ENCODE measurements at regions not wholly inside any gene's neighbourhood (a gene's known extent, or its start where the extent isn't known, plus 50 kb on each side); places are given as distances from the start of the nearest gene placed in this dataset.

DNA sequence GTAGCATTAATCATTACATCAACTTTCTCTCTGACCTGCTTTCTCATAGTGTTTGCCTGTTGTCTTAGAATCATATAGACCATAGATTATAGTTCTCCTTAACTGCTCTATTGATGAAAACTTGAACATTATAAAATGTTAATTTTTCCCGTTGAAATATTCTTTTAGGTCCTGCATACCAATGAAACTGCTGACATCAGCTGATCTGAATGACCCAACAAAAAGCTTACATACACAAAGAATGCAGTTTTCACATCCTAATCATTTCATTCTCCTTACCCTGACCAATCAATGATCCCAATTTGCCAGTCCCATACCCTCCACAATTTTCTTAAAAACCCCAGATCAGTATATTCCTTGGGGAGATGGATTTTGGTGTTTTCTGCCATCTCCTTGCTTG lies 302.9 kb upstream of the MBL2 start:
- TF ChIP-seq, protein P1, sequence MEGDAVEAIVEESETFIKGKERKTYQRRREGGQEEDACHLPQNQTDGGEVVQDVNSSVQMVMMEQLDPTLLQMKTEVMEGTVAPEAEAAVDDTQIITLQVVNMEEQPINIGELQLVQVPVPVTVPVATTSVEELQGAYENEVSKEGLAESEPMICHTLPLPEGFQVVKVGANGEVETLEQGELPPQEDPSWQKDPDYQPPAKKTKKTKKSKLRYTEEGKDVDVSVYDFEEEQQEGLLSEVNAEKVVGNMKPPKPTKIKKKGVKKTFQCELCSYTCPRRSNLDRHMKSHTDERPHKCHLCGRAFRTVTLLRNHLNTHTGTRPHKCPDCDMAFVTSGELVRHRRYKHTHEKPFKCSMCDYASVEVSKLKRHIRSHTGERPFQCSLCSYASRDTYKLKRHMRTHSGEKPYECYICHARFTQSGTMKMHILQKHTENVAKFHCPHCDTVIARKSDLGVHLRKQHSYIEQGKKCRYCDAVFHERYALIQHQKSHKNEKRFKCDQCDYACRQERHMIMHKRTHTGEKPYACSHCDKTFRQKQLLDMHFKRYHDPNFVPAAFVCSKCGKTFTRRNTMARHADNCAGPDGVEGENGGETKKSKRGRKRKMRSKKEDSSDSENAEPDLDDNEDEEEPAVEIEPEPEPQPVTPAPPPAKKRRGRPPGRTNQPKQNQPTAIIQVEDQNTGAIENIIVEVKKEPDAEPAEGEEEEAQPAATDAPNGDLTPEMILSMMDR (IDR thresholded peaks at IDR 0.05): no peak
- H3K27ac Mint-ChIP-seq: no peak overlapping the region
- H3K4me1 Mint-ChIP-seq (ENCODE audit: low read depth): no peaks in the 10 kb centered on the region
- H3K9me3 Mint-ChIP-seq: peaks cover 28% of the 10 kb centered on the region
- no peaks in the 10 kb centered on the region for H3K36me3 Mint-ChIP-seq (ENCODE audit: low read depth)
- DNase-seq: no peak
- no peaks in the 10 kb centered on the region; the same call in 1 of the 2 replicates for H3K27me3 Mint-ChIP-seq (ENCODE audit: insufficient read depth)
- no peak overlapping the region for H3K4me3 Mint-ChIP-seq

DNA sequence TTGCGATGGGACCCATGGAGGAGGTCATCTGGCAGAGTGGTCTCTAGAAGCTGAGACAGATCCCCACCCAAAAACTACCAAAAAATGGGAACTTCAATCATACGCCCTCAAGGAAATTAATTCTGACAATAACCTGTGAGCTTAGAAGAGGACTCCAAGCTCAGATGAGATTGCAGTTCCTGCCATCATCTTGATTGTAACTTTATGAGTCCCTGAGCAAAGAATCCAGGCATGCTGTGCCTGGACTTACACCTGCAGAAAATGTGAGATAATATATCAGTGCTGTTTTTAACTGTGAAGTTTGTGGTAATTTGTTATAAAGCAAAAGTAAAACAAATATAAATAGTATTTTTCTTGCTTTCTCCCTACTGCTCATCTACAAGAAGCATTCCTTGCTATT lies 299.6 kb upstream of the MBL2 start:
- H3K27ac Mint-ChIP-seq: no peak overlapping the region

DNA sequence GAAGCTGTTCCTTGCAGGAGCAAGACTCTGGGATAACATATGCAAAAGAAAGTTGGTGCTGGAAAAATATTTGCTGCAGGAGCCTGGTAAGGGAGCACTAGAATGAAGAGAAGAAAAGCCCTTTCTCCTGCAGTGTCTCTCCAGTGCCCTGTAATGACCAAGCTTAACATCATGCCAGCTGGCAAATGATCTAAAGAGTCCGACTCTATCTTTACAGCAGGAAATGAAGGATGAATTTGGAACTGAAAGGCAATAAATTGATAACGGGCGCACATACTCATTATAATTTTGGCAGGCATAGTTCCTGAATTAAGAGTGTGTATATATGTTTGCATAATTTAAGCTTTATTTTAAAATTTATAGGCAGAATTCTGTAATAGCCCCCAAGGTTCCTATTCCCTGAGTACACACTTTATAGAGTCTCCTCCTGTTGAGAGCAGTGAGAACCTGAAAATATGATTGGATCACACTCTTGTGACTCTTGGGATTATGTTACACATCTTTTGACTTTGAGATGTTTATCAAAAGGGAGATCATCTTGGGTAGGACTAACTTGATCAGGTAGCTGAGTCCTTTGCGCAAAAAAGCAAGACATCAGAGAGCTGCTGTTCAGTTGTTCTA lies 299.0 kb upstream of the MBL2 start:
- H3K4me1 Mint-ChIP-seq (ENCODE audit: low read depth): no peaks in the 10 kb centered on the region
- H3K36me3 Mint-ChIP-seq (ENCODE audit: low read depth): no peaks in the 10 kb centered on the region
- TF ChIP-seq, protein P1 (IDR thresholded peaks at IDR 0.05): no peak
- peaks cover 19% of the 10 kb centered on the region for H3K9me3 Mint-ChIP-seq
- no peak overlapping the region for H3K27ac Mint-ChIP-seq
- H3K4me3 Mint-ChIP-seq: no peak overlapping the region
- H3K27me3 Mint-ChIP-seq (ENCODE audit: insufficient read depth): no peaks in the 10 kb centered on the region; the same call in 1 of the 2 replicates
- DNase-seq: no peak

More for the DNA sequence above, 299.6 kb upstream of the MBL2 start:
- no peak for DNase-seq
- Mint-ChIP-seq H3K27me3 (ENCODE audit: insufficient read depth) (no peaks in the 10 kb centered on the region; the same call in 1 of the 2 replicates), H3K36me3 (ENCODE audit: low read depth) (no peaks in the 10 kb centered on the region), H3K4me3 (no peak overlapping the region), H3K9me3 (peaks cover 15% of the 10 kb centered on the region), H3K4me1 (ENCODE audit: low read depth) (no peaks in the 10 kb centered on the region)
- TF ChIP-seq, protein P1 (IDR thresholded peaks at IDR 0.05): no peak

DNA sequence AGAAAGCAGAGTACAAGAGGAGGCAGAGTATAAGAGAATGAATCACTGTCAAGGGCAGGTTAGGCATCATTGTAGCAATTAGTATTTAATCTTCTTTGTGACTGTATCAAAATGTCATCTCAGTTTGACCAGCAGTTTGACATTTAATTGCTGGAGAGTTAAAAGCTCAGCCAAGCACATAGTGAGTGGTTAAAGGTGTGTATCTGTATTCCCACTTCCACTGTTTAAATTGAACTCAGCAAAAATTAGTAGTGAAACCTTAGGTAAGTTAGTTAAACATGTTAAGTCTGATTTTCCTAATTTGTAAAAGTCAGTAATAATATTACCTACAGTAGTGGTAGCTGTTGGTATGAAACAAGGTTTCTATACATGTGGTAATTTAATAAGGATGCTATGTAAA lies 296.4 kb upstream of the MBL2 start:
- peaks cover 18% of the 10 kb centered on the region for H3K9me3 Mint-ChIP-seq
- H3K4me1 Mint-ChIP-seq (ENCODE audit: low read depth): no peaks in the 10 kb centered on the region
- H3K27me3 Mint-ChIP-seq (ENCODE audit: insufficient read depth): no peaks in the 10 kb centered on the region; the same call in 1 of the 2 replicates
- H3K36me3 Mint-ChIP-seq (ENCODE audit: low read depth): no peaks in the 10 kb centered on the region
- TF ChIP-seq, protein P1 (IDR thresholded peaks at IDR 0.05): no peak
- H3K27ac Mint-ChIP-seq: no peak overlapping the region
- H3K4me3 Mint-ChIP-seq: no peak overlapping the region
- no peak for DNase-seq

DNA sequence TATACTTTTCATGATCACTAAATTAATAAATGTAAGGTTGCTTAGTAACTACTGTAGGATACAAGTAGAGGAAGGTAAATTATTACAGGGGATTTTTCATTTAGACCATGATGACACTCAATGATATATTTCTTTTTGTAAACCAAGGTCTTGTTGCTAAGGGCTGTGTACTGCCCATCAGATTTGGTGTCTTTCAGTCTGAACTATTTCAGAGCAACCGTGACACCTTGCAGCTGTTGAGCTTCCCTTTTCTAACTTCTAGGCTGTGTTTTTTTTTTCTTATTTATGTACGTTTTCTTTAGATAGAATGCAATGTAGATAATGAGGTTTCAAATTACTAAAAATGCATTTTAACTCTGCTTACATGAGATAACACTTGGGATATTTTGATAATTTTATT lies 292.0 kb upstream of the MBL2 start:
- DNase-seq: no peak
- no peaks in the 10 kb centered on the region for H3K36me3 Mint-ChIP-seq (ENCODE audit: low read depth)
- no peak overlapping the region for H3K27ac Mint-ChIP-seq
- H3K27me3 Mint-ChIP-seq (ENCODE audit: insufficient read depth): no peaks in the 10 kb centered on the region
- no peak overlapping the region for H3K4me3 Mint-ChIP-seq
- TF ChIP-seq, protein P1 (IDR thresholded peaks at IDR 0.05): no peak
- H3K9me3 Mint-ChIP-seq: peaks cover 31% of the 10 kb centered on the region
- H3K4me1 Mint-ChIP-seq (ENCODE audit: low read depth): no peaks in the 10 kb centered on the region

Measured in HFFc6 (cell line).